ENCODE measurements at regions not wholly inside any gene's neighbourhood (a gene's known extent, or its start where the extent isn't known, plus 50 kb on each side); places are given as distances from the start of the nearest gene placed in this dataset.

DNA sequence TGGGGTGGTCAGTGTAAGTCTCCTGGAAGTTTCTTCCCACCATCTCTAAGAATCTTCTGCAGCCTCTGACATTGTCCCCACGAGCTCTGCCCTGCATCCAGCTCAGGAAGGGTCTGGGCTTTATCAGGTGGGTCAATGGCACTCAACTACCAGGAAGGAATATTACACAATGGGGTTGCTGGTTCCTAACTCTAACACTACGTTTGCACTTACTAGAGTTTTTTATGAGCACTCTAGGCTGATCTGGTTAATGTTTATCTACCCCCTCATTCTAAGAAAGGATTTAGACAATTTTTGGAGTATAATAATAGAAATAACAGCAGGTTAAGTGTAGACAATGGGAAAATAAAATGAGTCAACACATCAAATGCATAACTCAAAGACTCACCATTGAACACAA, 411.1 kb upstream of the RGMA start:
- no peaks in the 10 kb centered on the region for H3K27me3 ChIP-seq
- DNase-seq (no peak), ATAC-seq (no peak)
- H3K4me3 ChIP-seq, result no peak overlapping the region
- intact Hi-C loops (cut with DNase I), result no loop called here
- no peaks in the 10 kb centered on the region for H3K4me1 ChIP-seq
- TF ChIP-seq POLR2A (IDR thresholded peaks at IDR 0.05), result no peak
- TF ChIP-seq, protein P1, sequence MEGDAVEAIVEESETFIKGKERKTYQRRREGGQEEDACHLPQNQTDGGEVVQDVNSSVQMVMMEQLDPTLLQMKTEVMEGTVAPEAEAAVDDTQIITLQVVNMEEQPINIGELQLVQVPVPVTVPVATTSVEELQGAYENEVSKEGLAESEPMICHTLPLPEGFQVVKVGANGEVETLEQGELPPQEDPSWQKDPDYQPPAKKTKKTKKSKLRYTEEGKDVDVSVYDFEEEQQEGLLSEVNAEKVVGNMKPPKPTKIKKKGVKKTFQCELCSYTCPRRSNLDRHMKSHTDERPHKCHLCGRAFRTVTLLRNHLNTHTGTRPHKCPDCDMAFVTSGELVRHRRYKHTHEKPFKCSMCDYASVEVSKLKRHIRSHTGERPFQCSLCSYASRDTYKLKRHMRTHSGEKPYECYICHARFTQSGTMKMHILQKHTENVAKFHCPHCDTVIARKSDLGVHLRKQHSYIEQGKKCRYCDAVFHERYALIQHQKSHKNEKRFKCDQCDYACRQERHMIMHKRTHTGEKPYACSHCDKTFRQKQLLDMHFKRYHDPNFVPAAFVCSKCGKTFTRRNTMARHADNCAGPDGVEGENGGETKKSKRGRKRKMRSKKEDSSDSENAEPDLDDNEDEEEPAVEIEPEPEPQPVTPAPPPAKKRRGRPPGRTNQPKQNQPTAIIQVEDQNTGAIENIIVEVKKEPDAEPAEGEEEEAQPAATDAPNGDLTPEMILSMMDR (IDR thresholded peaks at IDR 0.05), result no peak
- no peak overlapping the region for H3K27ac ChIP-seq
- no peaks in the 10 kb centered on the region for H3K36me3 ChIP-seq (replicated peaks in 1 of 2; ENCODE audit: insufficient read depth in 1 of 2, low read depth in 2 of 2)
- H3K9me3 ChIP-seq, result no peaks in the 10 kb centered on the region
- 35 to 41% methylated on average over 2 of the region's 2 CpGs for WGBS, 2 donors

DNA sequence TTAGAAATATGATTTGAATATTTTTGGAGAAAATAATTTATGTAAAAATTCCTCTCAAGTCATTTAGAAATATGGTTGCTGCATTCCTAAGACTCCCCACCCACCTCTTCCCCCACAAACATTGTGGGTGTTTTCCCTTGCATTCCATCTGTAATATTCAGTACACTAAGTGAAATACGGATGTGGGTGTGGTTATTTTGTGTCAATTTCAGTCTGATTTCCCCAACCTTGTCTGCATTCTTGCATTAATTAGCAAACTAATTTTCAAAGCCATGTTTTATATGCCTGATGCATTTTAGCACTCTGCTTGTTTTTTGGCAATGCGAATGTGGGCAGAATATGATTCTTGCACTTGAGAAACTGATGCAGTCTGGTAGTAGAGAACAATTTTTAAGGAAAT, 408.3 kb upstream of the RGMA start:
- no peak for DNase-seq
- H3K36me3 ChIP-seq (replicated peaks in 1 of 2; ENCODE audit: insufficient read depth in 1 of 2, low read depth in 2 of 2), result no peaks in the 10 kb centered on the region
- no peak for ATAC-seq
- no peak overlapping the region for H3K4me3 ChIP-seq
- intact Hi-C loops (cut with DNase I), result no loop called here
- no peak overlapping the region for H3K27ac ChIP-seq
- H3K9me3 ChIP-seq, result no peaks in the 10 kb centered on the region
- no peaks in the 10 kb centered on the region for H3K27me3 ChIP-seq
- no peak for TF ChIP-seq POLR2A (IDR thresholded peaks at IDR 0.05)
- TF ChIP-seq, protein P1 (IDR thresholded peaks at IDR 0.05), result no peak
- WGBS, 2 donors, result 76 to 77% methylated on average over 2 of the region's 2 CpGs
- peaks cover 4% of the 10 kb centered on the region for H3K4me1 ChIP-seq

DNA sequence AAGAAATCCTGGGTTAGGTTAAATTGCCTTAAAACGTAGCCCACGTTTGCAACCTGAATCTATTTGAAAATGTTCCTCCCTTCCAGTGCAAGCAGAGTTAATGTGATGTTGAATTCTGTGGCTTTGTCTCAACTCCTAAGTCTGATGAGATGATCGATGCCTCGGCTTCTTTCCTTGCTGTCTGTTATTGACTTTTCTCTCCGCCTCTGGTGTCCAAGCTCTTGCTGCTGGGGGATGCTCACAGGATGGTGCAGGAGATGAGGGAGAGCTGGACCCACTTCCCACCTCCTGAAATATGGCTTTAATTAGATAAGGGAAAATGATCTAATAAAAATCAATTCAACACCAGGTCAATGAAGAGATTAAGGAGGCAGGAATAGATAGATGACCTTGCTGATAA, 407.9 kb upstream of the RGMA start:
- H3K4me3 ChIP-seq, result no peak overlapping the region
- no peak for ATAC-seq
- H3K27me3 ChIP-seq, result no peaks in the 10 kb centered on the region
- H3K4me1 ChIP-seq, result peaks cover 4% of the 10 kb centered on the region
- no peak for DNase-seq
- no peaks in the 10 kb centered on the region for H3K9me3 ChIP-seq
- no peak for TF ChIP-seq POLR2A (IDR thresholded peaks at IDR 0.05)
- TF ChIP-seq, protein P1 (IDR thresholded peaks at IDR 0.05), result no peak
- no peak overlapping the region for H3K27ac ChIP-seq
- 49 to 63% methylated on average over 5 of the region's 5 CpGs for WGBS, 2 donors
- intact Hi-C loops (cut with DNase I), result no loop called here
- H3K36me3 ChIP-seq (replicated peaks in 1 of 2; ENCODE audit: insufficient read depth in 1 of 2, low read depth in 2 of 2), result no peaks in the 10 kb centered on the region

DNA sequence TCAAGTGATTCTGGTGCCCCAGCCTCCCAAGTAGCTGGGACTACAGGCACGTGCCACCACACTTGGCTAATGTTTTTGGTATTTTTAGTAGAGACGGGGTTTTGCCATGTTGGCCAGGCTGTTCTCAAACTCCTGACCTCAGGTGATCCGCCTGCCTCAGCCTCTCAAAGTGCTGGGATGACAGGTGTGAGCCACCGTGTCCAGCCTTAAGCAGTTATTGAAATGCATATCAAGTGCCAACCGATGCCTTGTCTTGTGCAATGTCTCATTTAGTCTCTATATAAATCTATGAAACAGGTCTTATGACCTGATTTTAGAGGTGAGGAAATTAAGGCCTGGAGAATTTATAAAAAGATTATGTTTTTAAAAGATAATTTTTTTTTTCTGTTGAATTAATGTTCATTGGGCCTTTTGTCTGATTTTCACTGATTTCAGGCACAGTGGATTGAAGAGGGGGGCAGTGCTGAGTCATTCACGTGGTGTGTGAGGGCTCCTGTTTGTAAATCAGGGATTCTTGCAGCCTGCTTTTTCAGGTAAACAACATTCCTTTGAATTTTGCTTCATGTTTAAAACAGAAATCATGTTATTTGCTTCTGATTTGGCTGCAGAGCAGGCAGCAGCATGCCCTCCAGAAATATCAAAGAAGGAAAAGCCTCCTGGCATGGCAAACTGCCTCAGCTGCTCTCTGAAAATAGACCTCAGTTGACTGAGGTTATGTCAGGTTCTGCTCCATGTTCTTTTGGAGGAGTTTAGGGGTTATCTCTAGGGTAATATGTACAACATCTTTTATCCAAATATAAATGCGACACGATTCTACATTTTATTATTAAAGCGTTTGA, 407.0 kb upstream of the RGMA start:
- Histone ChIP-seq H3K27ac (no peak overlapping the region), H3K4me3 (no peak overlapping the region), H3K9me3 (no peaks in the 10 kb centered on the region), H3K4me1 (peaks cover 4% of the 10 kb centered on the region), H3K27me3 (no peaks in the 10 kb centered on the region), H3K36me3 (replicated peaks in 1 of 2; ENCODE audit: insufficient read depth in 1 of 2, low read depth in 2 of 2) (no peaks in the 10 kb centered on the region)
- no peak for TF ChIP-seq POLR2A (IDR thresholded peaks at IDR 0.05)
- TF ChIP-seq, protein P1 (IDR thresholded peaks at IDR 0.05), result no peak
- DNase-seq, result no peak
- intact Hi-C loops (cut with DNase I), result no loop called here
- ATAC-seq, result no peak
- WGBS, 2 donors, result 69 to 74% methylated on average over 8 to 9 of the region's 9 CpGs

DNA sequence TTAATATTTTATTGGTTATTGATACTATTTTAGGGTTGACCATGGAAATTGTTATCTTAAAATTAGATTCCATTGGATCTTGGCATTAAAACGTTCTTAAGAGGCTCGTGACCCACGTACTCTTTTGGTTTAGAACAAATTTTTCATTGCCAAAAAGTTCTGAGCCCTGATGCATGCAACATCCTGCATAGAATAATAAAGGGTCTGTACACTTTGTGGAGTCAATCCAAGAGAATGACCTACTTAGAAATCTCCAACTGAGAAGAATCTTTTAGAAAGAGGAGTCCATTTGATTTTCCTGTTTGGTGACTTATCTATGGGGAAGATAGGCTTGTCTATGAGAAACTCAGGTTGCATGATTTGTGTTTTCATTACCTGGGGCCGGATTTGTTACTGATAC, 404.2 kb upstream of the RGMA start:
- TF ChIP-seq, protein P1 (IDR thresholded peaks at IDR 0.05), result no peak
- no peak for TF ChIP-seq POLR2A (IDR thresholded peaks at IDR 0.05)
- Histone ChIP-seq H3K27me3 (no peaks in the 10 kb centered on the region), H3K27ac (no peak overlapping the region), H3K4me3 (no peak overlapping the region), H3K9me3 (no peaks in the 10 kb centered on the region), H3K36me3 (replicated peaks in 1 of 2; ENCODE audit: insufficient read depth in 1 of 2, low read depth in 2 of 2) (no peaks in the 10 kb centered on the region), H3K4me1 (peaks cover 4% of the 10 kb centered on the region)
- DNase-seq (no peak), ATAC-seq (no peak)
- 18 to 43% methylated on average over 4 of the region's 4 CpGs for WGBS, 2 donors
- intact Hi-C loops (cut with DNase I), result no loop called here
